CD4-positive, alpha-beta T cell treated with Interleukin-17A for 4 hours (primary cell): ENCODE measurements at regions not wholly inside any gene's neighbourhood (a gene's known extent, or its start where the extent isn't known, plus 50 kb on each side); places are given as distances from the start of the nearest gene placed in this dataset.
"Not testable (repeated sequence)": the region's sequence is repeated elsewhere in the genome, so short reads cannot be mapped to it uniquely, and the experiment has no call there.

Experiments
- DNase-seq: peaks from one replicate; pipeline ENCODE4 v3.0.0-alpha.2; 2020; ENCODE audit warnings: mixed read lengths

DNA sequence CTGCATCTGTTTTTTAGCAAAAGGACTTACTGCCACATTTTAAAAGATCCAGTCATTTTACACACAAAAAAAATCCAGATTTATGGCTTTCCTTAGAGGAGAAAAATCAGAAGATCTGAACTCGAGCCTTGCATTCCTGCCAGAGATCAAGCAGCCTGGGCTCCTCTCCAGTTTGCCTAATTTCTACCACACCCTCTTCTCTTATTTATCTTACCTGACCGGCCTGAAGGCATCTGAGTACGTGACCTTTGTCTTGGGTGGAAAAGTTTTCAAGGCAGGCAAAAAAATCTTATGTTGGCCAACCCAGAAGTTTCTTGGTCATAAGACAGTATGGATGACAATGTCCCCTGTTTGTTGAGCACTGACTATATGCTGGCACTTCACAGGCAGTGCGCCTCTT lies 60.3 kb downstream of the CHRD start:
- no peak for DNase-seq

DNA sequence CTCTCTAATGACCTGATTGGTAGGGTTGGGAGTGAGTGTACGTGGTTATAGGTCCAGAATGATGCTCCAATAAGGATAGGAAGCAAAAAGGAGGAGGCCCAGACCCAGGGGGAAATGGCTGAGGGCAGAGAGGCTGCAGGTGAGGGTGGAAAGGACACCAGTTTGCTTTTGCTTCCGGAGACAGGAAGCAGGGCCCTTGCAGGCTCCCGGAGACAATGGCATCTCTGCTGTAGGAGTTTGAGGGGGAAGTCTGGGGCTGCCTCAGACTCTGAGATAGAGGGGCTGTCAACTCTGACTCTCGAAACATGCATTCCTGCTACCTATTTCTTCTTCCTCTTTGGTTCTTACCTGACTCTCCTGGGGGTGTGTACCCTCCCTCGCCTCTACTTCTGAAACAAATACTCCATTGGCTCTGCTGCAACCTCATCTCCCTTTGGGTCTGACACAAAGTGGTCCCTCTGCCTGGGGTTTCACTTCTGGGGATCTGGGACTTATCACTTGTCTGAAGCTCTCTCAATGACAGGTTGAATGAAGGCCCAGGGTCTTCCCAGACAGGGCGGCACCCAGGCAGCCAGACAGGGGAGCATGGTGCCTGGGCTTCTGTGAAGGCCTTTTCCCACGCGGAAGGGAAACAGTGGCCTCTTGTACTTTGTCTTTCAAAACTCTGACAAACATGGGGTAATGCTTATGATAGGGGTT lies 61.5 kb downstream of the CHRD start:
- DNase-seq: no peak

DNA sequence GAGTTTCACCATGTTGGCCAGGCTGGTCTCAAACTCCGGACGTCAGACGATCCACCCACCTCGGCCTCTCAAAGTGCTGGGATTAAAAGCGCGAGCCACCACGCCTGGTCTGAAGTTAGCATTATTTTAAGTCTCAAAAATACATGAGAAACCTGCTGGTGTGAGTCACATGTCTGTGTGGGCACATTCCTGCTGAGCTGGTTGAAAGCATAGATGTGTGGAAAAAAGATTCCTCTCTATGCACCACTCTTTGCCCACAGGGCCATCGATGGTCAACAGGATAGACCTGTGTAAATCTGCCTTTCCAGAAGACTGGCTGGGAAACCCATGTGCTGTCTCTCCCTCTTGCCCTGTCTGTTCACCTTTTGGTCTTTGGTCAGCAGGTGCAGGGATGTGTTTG lies 63.5 kb downstream of the CHRD start:
- DNase-seq: no peak

DNA sequence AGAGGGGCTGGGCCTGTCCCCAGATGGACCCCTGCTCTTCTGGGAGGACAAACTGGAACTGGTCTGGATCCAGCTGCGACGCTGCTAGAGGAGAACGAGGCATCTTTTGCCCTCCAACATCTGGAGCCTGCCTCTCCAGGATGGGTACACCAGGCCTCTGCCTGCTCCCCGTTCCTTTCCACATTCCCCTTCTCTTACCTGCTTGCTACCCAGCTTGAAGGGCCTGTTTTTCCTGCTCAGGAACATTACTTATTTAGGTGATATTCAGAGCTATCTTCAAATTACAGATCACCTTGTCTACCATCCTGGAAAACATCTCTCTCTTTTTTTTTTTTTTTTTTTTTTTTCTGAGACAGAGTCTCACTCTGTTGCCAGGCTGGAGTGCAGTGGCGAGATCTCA lies 64.0 kb downstream of the CHRD start:
- DNase-seq: no peak

DNA sequence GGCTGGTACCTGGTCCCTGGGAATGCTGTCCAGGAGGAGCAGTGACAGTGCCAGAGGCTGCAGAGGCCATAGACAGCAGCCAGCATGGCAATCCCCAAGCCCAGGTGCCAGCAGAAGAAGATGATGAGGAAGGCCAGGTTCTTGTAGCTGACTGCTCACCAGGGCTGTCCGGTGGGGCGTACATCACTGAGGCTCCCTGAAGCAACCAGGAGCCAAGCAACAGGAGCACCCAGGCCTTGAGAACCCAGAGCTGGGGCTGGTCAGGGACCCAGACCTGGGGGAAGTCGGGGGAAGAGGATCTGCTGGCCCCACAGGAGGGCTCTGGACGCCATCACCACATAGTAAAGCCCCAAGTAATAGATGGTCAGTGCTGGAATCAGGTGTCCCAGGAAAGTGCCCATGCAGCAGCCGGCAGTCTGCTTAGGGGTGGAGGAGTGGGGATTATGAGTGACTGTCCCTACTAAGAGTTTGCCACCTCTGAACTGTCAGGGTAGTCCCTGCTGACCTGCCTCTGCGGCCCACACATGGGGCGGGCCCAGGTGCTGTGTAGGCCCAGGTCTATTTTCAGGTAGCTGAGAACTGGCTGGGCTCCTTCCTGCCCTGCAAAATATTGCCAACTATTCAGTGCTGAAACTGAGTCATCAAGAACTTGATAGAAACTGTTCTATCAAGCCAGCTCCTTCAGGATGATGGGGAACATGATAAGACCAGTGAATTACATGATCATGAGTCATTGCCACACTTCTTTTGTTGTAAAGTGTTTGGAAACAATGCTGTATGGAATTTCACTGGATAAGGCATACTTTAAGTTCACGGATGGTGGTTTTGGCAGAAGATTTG lies 68.7 kb downstream of the CHRD start:
- no peak for DNase-seq

DNA sequence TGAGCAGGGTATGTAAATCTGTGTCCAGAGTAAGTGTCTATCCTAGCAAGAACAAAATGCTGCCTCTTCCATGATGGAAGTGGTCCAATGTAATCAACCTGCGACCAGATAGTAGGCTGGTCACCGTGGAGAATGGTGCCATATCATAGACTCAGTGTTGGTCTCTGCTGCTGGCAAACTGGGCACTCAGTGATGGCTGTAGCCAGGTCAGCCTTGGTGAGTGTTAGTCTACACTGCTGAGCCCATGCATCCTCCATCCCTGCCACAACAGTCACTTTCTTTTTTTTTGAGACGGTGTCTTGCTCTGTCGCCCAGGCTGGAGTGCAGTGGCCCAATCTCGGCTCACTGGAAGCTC lies 69.3 kb downstream of the CHRD start:
- DNase-seq: no peak

DNA sequence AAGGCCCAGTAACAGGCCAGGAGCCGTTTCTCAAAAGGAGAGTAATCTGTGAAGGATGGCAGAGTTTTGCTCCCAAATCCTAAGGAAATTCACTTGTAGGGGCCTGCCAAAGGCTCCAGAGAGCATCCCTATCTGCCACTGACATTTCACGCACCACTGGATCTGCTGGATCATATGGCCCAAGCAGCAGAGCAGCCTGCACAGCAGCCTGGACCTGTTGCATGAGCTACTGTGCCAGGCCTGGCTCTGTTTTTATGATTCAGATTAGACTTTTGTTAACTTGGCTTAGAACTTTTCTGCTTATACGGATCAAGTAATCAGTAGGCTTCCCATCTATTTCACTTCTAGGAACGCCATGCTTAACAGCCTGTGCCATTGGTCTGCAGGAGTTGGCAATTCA lies 70.7 kb downstream of the CHRD start:
- DNase-seq: no peak

DNA sequence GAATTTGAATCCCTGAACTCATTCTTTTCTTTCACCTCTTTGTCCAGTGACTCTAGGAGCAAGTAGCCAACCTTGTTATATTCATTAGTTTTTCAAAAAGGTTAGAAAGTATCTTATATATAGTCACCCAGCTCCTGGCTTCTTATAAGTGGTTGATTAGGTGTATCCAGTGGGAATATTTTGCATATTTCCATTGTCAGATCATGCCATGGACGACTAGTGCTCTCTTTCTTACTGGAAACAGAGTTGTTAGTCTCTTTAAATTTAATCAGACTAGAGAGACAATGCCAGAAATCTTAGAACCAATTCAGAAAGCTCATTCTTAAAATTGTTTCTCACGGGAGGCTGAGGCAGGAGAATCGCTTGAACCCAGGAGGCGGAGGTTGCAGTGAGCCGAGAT lies 73.4 kb downstream of the CHRD start:
- no peak for DNase-seq

DNA sequence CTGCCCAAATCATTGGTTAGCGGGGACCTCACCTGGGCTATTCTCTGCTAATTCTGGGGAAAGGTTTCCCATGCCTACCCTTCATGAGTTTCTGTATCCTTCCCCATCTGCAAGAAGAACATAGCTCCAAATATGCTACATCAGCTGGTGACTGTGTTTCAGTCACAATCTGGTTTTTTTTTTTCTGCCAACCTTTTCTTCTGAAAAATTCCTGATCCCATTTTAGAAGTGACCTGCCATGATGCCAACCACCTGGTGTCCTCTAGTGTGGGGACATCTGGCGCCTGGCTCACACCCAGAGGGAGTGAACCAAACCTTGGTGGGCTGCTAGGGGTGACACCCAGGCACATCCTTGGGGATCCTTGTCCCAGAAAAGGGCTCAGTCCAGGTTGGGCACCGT lies 76.1 kb downstream of the CHRD start:
- DNase-seq: no peak

DNA sequence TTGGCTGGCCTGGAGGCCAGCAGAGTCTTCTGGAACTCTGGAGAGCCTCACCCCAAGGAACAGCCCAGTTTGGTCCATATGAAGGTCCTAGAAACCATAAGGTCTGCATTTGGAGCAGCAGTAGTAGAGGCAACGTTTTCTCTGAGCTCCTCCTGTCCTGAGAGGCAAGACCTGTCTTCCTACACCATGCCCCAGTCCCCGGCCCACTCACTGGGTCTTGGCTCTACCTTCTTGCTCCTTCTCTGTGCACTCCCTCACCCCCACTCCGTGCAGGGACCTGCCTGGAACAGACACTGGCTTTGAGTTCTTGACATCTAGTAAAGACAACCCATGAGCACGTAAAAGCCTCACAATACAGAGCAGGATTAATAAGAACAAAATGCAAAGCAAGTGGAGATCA lies 76.6 kb downstream of the CHRD start:
- no peak for DNase-seq

DNA sequence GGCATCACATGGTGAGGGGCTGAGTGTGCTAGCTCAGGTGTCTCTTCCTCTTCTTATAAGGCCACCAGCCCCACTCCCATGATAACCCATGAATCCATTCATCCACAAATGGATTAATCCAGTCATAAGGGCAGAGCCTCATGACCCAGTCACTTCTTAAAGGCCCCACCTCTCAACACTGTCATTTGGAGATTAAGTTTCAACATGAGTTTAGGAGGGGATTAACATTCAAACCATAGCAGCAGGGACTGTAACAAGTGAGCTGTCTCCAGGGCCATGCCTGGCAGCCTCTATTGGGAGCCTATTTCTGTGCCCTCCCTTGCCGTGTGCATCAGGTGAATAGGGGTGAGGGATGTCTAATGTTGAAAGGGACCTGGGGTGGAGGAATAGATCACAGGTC lies 77.5 kb downstream of the CHRD start:
- no peak for DNase-seq

DNA sequence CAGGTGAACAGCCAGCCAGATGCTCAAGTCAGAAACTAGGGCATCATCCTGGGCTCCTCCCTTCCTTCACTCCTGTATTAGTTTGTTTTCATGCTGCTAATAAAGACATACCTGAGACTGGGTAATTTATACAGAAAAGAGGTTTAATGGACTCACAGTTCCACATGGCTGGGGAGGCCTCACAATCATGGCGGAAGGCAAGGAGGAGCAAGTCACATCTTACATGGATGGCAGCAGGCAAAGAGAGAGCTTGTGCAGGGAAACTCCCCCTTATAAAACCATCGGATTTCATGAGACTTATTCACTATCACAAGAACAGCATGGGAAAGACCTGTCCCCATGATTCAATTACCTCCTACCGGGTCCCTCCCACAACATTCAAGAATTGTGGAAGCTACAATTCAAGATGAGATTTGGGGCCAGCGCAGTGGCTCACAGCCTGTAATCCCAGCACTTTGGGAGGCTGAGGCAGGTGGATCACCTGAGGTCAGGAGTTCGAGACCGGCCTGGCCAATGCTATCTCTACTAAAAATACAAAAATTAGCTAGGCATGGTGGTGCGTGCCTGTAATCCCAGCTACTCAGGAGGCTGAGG lies 78.0 kb downstream of the CHRD start:
- not testable (repeated sequence) for DNase-seq

DNA sequence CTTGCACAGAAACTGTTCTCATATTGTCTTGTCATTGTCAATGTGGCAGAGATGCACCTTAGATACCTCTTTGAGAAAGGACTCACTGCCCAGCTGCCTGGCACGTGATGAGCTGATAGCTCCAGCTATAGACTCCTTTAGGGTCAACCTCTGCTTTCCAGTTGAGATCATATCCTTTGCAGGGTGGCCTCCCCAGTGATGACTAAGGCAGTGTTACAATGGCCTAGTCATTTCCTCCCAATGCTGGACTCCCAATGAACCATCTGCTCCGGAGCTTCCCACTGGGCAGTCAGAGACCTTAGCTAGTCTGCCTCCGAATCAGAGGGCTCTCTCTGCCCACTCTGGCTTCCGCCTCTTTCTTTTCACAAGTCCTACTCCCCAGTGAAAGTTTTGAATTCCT lies 79.5 kb downstream of the CHRD start:
- no peak for DNase-seq

DNA sequence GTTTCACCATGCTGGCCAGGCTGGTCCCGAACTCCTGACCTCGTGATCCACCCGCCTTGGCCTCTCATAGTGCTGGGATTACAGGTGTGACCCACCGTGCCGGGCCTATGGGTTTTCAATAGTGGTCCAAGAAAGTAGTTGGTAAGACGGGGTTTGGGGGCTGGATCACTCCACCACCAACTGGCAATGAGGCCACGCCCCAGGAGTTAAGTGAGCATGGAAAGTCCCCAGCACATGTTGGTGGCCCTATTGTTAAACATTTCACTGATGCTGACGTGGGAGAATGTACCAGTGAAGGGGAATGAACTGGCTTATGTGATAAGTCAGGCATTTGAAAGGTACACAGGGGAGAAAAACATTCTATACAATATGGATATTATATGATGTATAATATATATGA lies 80.4 kb downstream of the CHRD start:
- no peak for DNase-seq

DNA sequence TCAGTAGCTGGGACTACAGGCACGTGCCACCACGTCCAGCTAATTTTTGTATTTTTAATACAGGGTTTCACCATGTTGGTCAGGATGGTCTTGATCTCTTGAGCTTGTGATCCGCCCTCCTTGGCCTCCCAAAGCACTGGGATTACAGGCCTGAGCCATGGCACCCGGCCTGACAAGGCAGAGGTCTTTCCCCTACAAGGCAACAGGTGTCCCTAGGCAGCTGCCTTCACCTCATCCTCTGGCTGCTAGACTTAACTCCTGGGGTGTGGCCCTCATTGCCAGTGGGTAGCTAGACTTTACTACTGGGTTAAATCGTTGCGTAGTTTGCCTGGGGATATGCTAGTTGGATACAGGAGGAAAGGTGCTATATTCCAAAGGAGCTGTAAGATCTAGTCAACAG lies 81.4 kb downstream of the CHRD start:
- DNase-seq: no peak

DNA sequence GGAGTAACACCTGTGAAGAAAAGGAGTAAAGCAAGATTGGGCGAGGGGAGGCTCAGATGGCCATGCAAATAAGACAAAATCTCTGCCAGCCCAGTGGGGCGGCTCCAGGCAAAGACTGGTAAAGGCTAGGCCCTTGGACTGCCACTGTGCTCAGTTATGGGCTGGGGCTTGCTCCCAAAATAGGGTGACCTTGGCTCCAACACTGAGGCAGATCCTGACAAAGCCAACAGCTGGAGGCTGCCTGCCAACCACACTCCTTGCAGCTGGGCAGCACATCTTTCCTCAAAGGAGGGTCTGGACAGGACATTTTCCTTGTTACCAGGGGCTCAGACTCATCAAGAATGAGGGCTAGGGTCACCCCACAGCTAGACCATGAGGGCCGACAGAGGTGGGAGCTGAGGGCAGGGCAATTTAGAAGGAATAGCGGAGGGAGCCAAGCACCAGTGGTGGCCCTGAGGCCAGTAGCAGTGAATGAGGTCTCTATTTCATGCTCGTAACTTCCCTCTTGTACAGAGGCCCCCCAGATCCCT lies 86.1 kb downstream of the CHRD start:
- no peak for DNase-seq

DNA sequence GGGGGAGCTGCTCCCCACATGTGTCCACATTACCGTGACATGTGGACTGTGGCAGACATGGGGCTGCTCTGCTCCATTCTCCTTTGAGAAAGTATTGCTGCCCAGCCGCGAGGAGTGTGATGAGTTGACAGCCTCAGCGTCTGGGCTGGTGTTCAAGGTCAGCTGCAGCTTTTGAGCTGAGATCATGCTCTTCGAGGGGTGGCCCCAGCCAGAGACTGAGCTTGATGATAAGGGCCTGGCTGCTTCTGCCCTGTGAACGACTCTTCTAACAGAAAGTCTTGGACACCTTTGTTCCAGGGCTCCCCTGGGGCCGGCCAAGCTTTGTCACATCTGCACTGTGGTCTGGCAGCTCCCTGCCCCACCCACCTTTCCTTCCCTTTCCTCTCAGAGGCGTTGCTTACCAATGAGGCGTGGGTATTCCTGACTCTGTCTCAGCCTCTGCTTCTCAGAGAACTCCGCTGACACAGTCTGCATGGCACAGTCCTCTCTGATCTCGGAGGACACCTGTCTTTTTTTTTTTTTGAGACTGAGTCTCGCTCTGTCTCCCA lies 86.6 kb downstream of the CHRD start:
- no peak for DNase-seq

DNA sequence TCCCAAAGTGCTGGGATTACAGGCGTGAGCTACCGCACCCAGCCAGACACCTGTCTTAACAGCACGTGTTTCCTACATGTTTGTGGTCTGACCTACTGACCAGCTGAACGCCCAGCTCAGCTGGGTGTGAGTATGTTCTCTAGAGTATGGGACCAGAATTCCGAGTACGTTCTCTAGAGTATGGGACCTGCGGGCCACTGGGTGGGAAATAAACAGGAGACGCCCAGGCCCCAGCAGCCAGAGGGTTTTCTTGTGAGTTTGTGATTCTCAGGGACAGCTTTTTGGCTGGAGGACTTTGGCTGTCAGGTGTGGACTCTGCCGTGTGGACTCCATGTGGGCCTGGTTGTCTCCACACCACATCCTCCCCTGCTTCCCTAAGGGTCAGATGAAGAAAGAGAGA lies 87.3 kb downstream of the CHRD start:
- DNase-seq: no peak

DNA sequence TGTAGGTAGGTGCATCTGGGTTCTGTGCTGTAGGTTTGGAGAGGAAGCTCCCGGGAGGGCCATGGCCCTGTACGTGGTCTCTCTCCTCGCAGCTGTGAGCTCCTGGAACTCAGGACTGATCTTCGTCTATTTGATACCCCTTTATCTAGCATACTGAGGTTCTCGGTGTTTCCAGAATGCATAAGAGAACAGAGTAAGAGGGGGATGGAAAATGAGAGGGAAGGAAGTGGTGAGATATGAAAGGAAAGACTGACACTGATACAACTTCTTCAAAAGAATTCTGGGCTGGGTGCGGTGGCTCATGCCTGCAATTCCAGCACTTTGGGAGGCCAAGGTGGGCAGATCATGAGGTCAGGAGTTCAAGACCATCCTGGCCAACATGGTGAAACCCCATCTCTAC lies 90.7 kb downstream of the CHRD start:
- no peak for DNase-seq

DNA sequence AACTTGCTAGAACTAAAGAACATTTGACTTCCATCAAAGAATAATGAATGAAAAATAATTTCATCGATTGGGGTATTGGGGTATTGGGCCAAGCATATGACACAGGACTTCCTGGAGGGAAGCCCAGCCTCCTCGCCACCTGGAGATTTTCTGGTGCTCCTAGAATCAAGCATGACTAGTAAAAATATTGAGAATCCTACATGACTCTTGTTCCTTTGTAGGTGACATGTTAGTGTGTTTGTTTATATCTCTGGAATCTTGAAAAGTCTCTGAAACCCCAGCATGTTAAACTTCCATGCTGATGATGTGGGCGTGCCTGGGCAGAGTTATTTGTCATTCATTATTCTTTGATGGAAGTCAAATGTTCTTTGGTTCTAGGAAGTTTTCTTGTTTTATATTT lies 90.1 kb upstream of the EPHB3 start:
- no peak for DNase-seq

DNA sequence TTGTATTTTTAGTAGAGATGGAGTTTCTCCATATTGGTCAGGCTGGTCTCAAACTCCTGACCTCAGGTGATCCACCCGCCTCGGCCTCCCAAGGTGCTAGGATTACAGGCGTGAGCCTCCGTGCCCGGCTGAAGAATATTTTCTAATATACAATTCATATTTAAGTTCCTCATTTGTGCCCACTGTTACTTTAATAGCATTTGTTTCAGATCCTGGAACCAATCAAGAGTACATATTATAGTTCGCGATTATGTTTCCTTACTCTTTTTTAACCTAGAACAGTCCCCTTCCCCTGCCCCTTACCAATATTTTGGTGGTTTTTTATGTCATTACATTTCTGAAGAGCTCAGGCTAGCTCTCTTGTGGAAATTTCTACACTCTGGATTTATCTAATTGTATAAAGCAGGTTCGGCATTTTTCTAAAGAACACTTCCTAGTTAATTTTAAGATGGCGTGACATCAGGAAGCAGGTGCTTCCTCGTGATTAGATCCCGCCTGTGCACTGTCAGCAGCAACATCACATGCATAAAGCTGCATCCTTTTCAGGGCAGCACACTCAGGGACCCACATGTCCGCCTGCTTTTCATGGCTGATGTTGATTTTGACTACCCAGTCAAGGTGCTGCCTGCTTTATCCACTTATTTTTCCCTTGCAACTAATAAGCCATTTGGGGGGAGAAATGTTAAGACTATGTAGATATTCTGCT lies 88.7 kb upstream of the EPHB3 start:
- peak; percentile 13 for DNase-seq

DNA sequence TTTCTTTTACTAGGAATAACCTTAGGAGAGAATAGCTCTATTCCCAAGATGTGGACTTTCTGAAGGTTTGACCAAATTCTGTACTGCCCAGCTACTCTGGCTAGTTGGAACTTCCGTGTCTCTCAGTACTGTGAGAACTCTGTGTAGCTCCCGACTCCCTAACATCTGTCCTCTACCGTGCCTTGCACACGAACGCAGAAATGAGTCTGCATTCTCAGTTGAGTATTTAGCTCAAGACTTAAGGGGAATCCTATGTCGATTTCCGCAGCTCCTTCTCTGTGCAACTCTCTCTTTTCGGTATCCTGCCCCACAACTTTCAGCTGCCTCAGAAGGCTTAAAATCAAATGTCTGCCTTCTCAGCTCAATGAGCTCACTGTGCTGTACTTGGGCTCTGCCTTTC lies 86.7 kb upstream of the EPHB3 start:
- DNase-seq: no peak

DNA sequence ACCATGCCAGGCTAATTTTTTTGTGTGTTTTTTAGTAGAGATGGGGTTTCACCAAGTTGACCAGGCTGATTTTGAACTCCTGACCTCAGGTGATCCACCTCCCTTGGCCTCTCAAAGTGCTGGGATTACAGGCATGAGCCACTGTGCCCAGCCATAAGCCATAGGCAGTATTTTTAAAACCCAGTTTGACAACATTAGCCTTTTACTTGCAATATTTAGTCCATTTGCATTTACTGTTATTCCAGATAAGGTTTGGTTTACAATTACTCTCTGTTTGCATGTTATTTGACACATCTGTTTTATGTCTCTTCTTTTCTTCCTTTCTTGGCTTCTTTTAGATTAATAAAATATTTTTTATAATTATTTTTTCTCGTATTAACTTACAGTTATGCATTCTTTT lies 83.6 kb upstream of the EPHB3 start:
- DNase-seq: no peak
